ENCODE measurements at regions not wholly inside any gene's neighbourhood (a gene's known extent, or its start where the extent isn't known, plus 50 kb on each side); places are given as distances from the start of the nearest gene placed in this dataset.

- no peak for DNase-seq (ENCODE audit: low spot score)
- TF ChIP-seq CTCF (IDR thresholded peaks at IDR 0.05): no peak
- H3K9me3 Mint-ChIP-seq (ENCODE audit: low read depth): no peaks in the 10 kb centered on the region
- H3K4me3 Mint-ChIP-seq (ENCODE audit: unreplicated experiment): no peak overlapping the region
- no peaks in the 10 kb centered on the region for H3K36me3 Mint-ChIP-seq (ENCODE audit: low read depth)
- H3K27me3 Mint-ChIP-seq (ENCODE audit: low read depth): no peaks in the 10 kb centered on the region
- H3K27ac Mint-ChIP-seq (ENCODE audit: unreplicated experiment): no peak overlapping the region
- H3K4me1 Mint-ChIP-seq (ENCODE audit: low read depth): peaks cover 10% of the 10 kb centered on the region
Observed at GRCh38 chr3:18144571-18144970, 280.6 kb downstream of the SATB1 start.

DNA sequence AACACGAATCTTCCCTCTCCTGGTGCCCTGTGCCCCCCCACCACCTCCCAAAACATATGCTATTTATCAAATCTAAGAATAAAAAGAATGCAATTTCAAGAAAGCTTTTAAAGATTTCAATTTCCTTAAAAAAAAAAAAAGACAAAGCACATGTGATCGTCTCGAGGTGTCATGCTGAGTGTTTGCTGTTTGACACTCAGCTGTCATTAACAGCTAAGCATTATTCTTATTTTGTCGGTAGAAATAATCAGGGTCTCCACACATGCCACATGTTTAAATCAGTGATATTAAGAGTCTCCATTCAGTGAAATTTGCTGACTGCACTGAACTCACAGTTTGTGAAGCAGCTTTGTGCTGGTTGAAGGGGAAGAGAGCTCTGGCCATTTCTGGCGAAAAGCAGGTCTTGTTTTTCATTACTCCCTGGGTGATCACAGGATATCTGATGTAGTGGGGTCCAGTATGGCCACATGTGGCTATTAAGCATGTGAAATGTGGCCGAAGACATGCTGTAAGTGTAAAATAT is 281.8 kb downstream of the SATB1 start:
- H3K36me3 Mint-ChIP-seq (ENCODE audit: low read depth): no peaks in the 10 kb centered on the region
- TF ChIP-seq CTCF (IDR thresholded peaks at IDR 0.05): no peak

GRCh38 chr3:18137958-18138357 is 287.2 kb downstream of the SATB1 start:
- H3K4me1 Mint-ChIP-seq (ENCODE audit: low read depth): peaks cover 26% of the 10 kb centered on the region
- no peaks in the 10 kb centered on the region for H3K27me3 Mint-ChIP-seq (ENCODE audit: low read depth)
- H3K36me3 Mint-ChIP-seq (ENCODE audit: low read depth): no peaks in the 10 kb centered on the region
- H3K9me3 Mint-ChIP-seq (ENCODE audit: low read depth): no peaks in the 10 kb centered on the region
- H3K27ac Mint-ChIP-seq (ENCODE audit: unreplicated experiment): no peak overlapping the region
- no peak for TF ChIP-seq CTCF (IDR thresholded peaks at IDR 0.05)
- no peak overlapping the region for H3K4me3 Mint-ChIP-seq (ENCODE audit: unreplicated experiment)
- DNase-seq (ENCODE audit: low spot score): no peak

More for the DNA sequence above, 281.8 kb downstream of the SATB1 start:
- H3K4me1 Mint-ChIP-seq (ENCODE audit: low read depth): peaks cover 10% of the 10 kb centered on the region
- H3K27me3 Mint-ChIP-seq (ENCODE audit: low read depth): no peaks in the 10 kb centered on the region
- H3K4me3 Mint-ChIP-seq (ENCODE audit: unreplicated experiment): no peak overlapping the region
- H3K27ac Mint-ChIP-seq (ENCODE audit: unreplicated experiment): no peak overlapping the region
- no peaks in the 10 kb centered on the region for H3K9me3 Mint-ChIP-seq (ENCODE audit: low read depth)
- DNase-seq (ENCODE audit: low spot score): no peak

DNA sequence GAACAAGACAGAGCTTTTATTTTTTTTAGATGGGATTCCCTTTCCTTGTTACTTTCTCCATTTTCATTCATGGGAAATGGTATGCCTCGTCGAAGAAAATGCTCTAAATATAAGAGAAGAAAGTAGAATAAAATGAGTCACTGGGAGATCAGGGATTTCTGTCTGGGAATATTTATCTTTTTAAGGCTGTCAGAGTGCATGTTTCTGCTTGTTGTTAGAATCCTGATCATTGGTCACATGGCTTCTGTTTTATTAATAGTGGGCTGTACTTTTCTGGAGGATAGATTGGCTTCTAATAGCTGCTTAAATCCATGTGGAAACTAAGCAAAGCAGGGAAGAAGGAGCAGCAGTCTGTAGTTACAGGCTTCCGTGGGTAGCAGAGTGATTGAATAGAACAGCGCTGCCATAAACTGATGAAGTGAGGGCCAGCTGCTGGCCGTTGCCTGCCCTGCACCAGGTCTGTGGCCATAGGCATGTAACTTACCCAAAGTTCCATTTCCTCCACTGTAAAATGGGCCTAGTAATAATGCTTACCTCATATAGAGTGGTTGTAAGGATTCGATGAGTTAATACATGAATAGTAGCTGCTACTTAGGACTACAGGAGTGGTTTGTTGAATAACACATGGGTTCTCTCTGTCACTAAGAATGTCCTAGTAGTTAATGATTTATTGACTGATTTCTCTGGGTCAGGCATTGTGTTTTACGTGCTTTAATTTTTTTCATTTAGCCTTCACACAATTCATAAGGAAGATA is 289.9 kb downstream of the SATB1 start:
- H3K4me1 Mint-ChIP-seq (ENCODE audit: low read depth): peaks cover 26% of the 10 kb centered on the region
- peak overlapping the region; percentile 13 for H3K4me3 Mint-ChIP-seq (ENCODE audit: unreplicated experiment)
- DNase-seq (ENCODE audit: low spot score): no peak
- H3K36me3 Mint-ChIP-seq (ENCODE audit: low read depth): no peaks in the 10 kb centered on the region
- no peaks in the 10 kb centered on the region for H3K27me3 Mint-ChIP-seq (ENCODE audit: low read depth)
- no peaks in the 10 kb centered on the region for H3K9me3 Mint-ChIP-seq (ENCODE audit: low read depth)
- peak overlapping the region; percentile 89 for H3K27ac Mint-ChIP-seq (ENCODE audit: unreplicated experiment)
- no peak for TF ChIP-seq CTCF (IDR thresholded peaks at IDR 0.05)

DNA sequence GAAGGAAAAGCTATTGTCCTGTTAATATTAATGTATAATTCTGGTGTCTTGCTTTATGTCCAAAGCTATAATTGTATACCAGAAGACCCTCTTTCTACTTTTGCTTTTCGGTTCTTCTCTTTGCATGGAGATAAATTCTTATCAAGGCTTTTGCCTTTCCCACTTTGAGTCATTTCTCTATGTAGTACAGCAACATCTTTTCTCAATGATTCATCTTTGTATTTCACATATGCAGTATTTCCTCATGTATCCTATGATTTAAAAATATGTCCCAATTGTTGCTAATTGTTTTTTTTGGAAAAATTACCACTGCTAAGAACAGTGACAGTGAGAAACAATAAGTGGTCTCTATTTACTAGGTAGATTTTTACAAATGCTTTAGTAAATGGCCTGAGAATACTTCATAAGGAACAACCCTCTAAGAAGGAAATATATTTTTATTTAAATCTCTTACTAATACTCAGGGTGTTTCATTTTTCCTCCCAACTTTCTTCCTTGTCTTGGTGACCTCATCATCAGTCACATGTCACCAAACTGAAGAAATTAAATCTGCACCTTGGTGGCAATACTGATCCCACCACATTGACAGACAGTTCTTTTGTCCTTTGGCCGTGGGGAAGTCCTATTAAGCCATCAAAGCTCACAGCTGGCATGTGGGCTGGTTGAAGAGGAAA is 290.6 kb downstream of the SATB1 start:
- Mint-ChIP-seq H3K4me3 (ENCODE audit: unreplicated experiment) (peak overlapping the region; percentile 13), H3K9me3 (ENCODE audit: low read depth) (no peaks in the 10 kb centered on the region), H3K36me3 (ENCODE audit: low read depth) (no peaks in the 10 kb centered on the region), H3K27ac (ENCODE audit: unreplicated experiment) (peak overlapping the region; percentile 89), H3K27me3 (ENCODE audit: low read depth) (no peaks in the 10 kb centered on the region), H3K4me1 (ENCODE audit: low read depth) (peaks cover 26% of the 10 kb centered on the region)
- DNase-seq (ENCODE audit: low spot score): no peak
- no peak for TF ChIP-seq CTCF (IDR thresholded peaks at IDR 0.05)

Measured in chondrocyte (in vitro differentiated cells).